Upper lobe of right lung (tissue), 1 donor: ENCODE measurements at regions not wholly inside any gene's neighbourhood (a gene's known extent, or its start where the extent isn't known, plus 50 kb on each side); places are given as distances from the start of the nearest gene placed in this dataset.
A peak's percentile ranks its signal among the peaks of the same experiment; 100 is the strongest.
"Not testable (repeated sequence)": the region's sequence is repeated elsewhere in the genome, so short reads cannot be mapped to it uniquely, and the experiment has no call there.

Experiments
- ATAC-seq: fragments of 200-7000 bp; cut with Tn5 transposase; one replicate; pipeline ENCODE4 v1.9.1; 2020; ENCODE audit warnings: mild to moderate bottlenecking, moderate library complexity
- DNase-seq: peaks from one replicate; pipeline ENCODE4 v3.0.0-alpha.2; 2020
- H3K27ac ChIP-seq: fragments of 200-600 bp; one replicate; pipeline ENCODE4 v1.8.0; 2022
- H3K27me3 ChIP-seq: fragments of 200-600 bp; one replicate; pipeline ENCODE4 v1.8.0; 2022; ENCODE audit warnings: mild to moderate bottlenecking
- H3K36me3 ChIP-seq: fragments of 200-600 bp; one replicate; pipeline ENCODE4 v1.8.0; 2022
- H3K4me1 ChIP-seq: fragments of 200-600 bp; one replicate; pipeline ENCODE4 v1.8.0; 2022
- H3K4me3 ChIP-seq: fragments of 200-600 bp; one replicate; pipeline ENCODE4 v1.8.0; 2022; ENCODE audit warnings: mild to moderate bottlenecking
- H3K9me3 ChIP-seq: fragments of 200-600 bp; one replicate; pipeline ENCODE4 v1.8.0; 2022
- intact Hi-C: fragments of 100-400 bp; cut with DNase I; formaldehyde crosslinking; loops from one replicate; pipeline ENCODE4 v1.11.0; 2022
- TF ChIP-seq, protein P1 (sequence below): fragments of 200-600 bp; IDR thresholded peaks from one replicate; pipeline ENCODE4 v1.8.0; 2022; ENCODE audit warnings: antibody characterized with exemption
- donor health status: DM: no; HTN: yes; CAD: no; lungs with severe emphysema.

DNA sequence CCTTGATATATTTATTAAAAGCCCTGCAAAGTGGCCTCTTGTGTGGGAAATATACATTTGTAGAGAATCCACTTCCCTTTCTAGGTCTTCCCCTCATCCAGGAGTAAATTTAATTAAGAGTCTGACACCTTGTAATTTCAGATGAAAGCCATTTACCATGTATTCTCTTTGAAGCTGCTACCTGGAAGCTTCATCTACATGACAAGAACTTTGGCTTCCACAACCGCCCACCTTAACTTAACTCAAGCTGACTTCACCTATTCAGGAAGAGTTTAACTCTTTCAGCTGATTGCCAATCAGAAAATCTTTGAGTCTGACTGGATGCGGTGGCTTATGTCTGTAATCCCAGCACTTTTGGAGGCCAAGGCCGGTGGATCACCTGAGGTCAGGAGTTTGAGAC, 899.9 kb downstream of the TAF11L14 start:
- TF ChIP-seq, protein P1, sequence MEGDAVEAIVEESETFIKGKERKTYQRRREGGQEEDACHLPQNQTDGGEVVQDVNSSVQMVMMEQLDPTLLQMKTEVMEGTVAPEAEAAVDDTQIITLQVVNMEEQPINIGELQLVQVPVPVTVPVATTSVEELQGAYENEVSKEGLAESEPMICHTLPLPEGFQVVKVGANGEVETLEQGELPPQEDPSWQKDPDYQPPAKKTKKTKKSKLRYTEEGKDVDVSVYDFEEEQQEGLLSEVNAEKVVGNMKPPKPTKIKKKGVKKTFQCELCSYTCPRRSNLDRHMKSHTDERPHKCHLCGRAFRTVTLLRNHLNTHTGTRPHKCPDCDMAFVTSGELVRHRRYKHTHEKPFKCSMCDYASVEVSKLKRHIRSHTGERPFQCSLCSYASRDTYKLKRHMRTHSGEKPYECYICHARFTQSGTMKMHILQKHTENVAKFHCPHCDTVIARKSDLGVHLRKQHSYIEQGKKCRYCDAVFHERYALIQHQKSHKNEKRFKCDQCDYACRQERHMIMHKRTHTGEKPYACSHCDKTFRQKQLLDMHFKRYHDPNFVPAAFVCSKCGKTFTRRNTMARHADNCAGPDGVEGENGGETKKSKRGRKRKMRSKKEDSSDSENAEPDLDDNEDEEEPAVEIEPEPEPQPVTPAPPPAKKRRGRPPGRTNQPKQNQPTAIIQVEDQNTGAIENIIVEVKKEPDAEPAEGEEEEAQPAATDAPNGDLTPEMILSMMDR, result no peak
- ATAC-seq (no peak), DNase-seq (no peak)
- no peaks in the 10 kb centered on the region for H3K27me3 ChIP-seq
- no peak overlapping the region for H3K27ac ChIP-seq
- no peaks in the 10 kb centered on the region for H3K4me1 ChIP-seq
- no peak overlapping the region for H3K4me3 ChIP-seq
- intact Hi-C loops, result no loop called here
- no peaks in the 10 kb centered on the region for H3K9me3 ChIP-seq
- no peaks in the 10 kb centered on the region for H3K36me3 ChIP-seq

DNA sequence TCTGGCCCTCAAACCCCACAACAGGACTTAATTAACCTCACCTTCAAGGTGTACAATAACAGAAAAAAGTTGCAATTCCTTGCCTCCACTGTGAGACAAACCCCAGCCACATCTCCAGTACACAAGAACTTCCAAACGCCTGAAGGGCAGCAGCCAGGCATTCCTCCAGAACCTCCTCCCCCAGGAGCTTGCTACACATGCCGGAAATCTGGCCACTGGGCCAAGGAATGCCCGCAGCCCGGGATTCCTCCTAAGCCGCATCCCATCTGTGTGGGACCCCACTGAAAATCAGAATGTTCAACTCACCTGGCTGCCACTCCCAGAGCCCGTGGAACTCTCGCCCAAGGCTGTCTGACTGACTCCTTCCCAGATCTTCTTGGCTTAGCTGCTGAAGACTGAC, 901.5 kb downstream of the TAF11L14 start:
- H3K27me3 ChIP-seq, H3K4me3 ChIP-seq, H3K9me3 ChIP-seq, DNase-seq, ATAC-seq, H3K36me3 ChIP-seq, intact Hi-C loops, H3K27ac ChIP-seq, H3K4me1 ChIP-seq: not testable (repeated sequence)

DNA sequence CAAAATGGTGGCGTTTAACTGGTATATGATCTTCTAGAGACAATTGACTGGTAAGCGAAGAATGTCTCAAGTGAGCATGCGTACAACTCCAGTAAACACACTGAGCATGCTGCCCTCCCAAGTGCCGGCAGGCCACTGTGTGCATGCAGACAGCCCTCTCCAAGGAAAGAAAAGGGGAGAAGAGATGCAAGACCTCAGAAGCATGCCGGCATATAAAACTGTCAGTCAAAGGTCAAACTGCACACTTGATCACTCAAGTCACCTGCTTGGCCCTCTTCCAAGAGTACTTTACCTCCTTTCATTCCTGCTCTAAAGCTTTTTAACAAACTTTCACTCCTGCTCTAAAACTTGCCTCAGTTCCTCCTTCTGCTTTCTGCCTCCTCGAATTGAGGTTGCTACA, 910.2 kb downstream of the TAF11L14 start:
- Histone ChIP-seq H3K4me3 (no peak overlapping the region), H3K9me3 (no peaks in the 10 kb centered on the region), H3K4me1 (no peaks in the 10 kb centered on the region), H3K27ac (no peak overlapping the region), H3K36me3 (no peaks in the 10 kb centered on the region), H3K27me3 (no peaks in the 10 kb centered on the region)
- intact Hi-C loops, result no loop called here
- DNase-seq, result no peak
- no peak for ATAC-seq
- TF ChIP-seq, protein P1, result no peak

DNA sequence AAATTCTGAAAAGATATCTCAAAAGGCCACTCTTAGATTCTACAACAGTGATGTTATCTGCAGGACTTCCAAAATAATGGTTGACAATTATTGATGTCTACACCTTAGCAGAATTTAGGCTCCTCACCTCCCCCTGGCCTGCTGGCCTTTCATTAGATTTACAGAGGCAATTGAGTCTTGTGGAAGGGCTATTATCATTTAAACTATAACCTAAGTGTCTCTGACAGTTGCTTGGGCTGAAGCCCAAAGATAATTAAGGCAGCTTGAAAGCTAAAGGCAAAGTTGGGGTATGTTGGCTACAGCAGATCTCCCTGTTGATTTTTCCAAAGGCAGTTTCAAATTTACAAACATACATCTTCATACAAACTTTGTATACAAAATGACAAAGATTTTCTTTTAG, 912.3 kb downstream of the TAF11L14 start:
- no peak for DNase-seq

DNA sequence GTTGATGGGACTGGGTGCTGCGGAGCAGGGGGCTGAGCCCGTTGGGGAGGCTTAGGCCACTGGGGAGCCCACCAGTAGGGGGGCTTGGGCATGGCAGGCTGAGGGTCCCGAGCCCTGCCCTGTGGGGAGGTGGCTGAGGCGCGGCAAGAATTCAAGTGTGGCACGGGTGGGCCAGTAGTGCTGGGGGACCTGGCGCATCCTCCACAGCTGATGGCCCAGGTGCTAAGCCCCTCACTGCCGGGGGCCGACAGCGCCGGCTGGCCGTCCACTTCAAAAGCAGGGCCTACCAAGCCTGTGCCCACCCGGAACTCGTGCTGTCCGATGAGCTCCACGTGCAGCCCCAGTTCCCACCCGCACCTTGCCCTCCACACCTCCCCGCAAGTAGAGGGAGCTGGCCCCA, 917.5 kb downstream of the TAF11L14 start:
- Histone ChIP-seq H3K4me3 (no peak overlapping the region), H3K4me1 (no peaks in the 10 kb centered on the region), H3K36me3 (no peaks in the 10 kb centered on the region), H3K27ac (no peak overlapping the region), H3K27me3 (no peaks in the 10 kb centered on the region), H3K9me3 (no peaks in the 10 kb centered on the region)
- intact Hi-C loops, result no loop called here
- ATAC-seq (peak; percentile 22), DNase-seq (no peak)
- TF ChIP-seq, protein P1, result no peak

More for the DNA sequence above, 912.3 kb downstream of the TAF11L14 start:
- H3K4me3 ChIP-seq, result no peak overlapping the region
- TF ChIP-seq, protein P1, result no peak
- no peaks in the 10 kb centered on the region for H3K27me3 ChIP-seq
- no peak for ATAC-seq
- H3K27ac ChIP-seq, result no peak overlapping the region
- H3K36me3 ChIP-seq, result no peaks in the 10 kb centered on the region
- no peaks in the 10 kb centered on the region for H3K9me3 ChIP-seq
- intact Hi-C loops, result no loop called here
- H3K4me1 ChIP-seq, result no peaks in the 10 kb centered on the region

DNA sequence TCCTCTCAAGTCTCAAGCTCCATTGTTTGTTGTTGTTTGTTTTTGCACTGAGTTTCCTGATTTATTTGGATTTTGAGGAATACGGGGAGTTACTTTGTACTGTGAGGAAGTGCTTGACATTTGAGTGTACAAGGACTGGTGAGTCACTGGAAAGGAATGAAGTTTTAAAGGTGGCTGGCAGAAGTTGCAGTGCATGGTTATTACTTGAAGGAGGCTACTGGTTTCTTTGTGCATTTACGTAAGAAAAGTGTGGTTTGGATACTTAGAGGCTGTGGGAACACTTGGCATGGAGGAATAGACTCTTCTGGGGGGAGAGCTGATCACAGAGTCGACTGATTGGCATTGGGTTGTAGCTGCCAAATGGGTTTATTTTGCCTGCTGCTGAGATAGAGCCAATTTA, 919.0 kb downstream of the TAF11L14 start:
- no peak overlapping the region for H3K27ac ChIP-seq
- H3K27me3 ChIP-seq, result no peaks in the 10 kb centered on the region
- TF ChIP-seq, protein P1, result no peak
- peak; percentile 86 for ATAC-seq
- no peak overlapping the region for H3K4me3 ChIP-seq
- no peaks in the 10 kb centered on the region for H3K9me3 ChIP-seq
- no peaks in the 10 kb centered on the region for H3K36me3 ChIP-seq
- intact Hi-C loops, result no loop called here
- H3K4me1 ChIP-seq, result no peaks in the 10 kb centered on the region
- DNase-seq, result no peak
